DOHH2 (cell line): ENCODE measurements at regions not wholly inside any gene's neighbourhood (a gene's known extent, or its start where the extent isn't known, plus 50 kb on each side); places are given as distances from the start of the nearest gene placed in this dataset.

Source experiments
- H3F3A ChIP-seq: fragments of 200-600 bp; sonication (generic), shearing (Covaris generic); 2 replicates; pipeline ENCODE4 v1.6.0; 2016; ENCODE audit warnings: antibody characterized with exemption, mild to moderate bottlenecking; ENCODE audit not compliant: control insufficient read depth, insufficient read depth
- H3K27ac ChIP-seq: fragments of 200-600 bp; sonication (generic); 2 replicates; pipeline ENCODE4 v1.5.1; 2014; ENCODE audit warnings: low read depth, mild to moderate bottlenecking, low read length, moderate library complexity
- H3K27me3 ChIP-seq: fragments of 200-600 bp; sonication (generic); 2 replicates; pipeline ENCODE4 v1.6.1; 2014; ENCODE audit warnings: mild to moderate bottlenecking, low read length, mixed read lengths; ENCODE audit not compliant: control insufficient read depth
- H3K36me3 ChIP-seq: fragments of 200-600 bp; sonication (generic); 2 replicates; pipeline ENCODE4 v1.6.1; 2014; ENCODE audit warnings: mild to moderate bottlenecking, low read length, moderate library complexity, mixed read lengths; ENCODE audit not compliant: control insufficient read depth
- H3K4me1 ChIP-seq: fragments of 200-600 bp; sonication (generic); 2 replicates; pipeline ENCODE4 v1.6.1; 2014; ENCODE audit warnings: mild to moderate bottlenecking, low read length, mixed read lengths; ENCODE audit not compliant: control insufficient read depth
- H3K4me2 ChIP-seq: fragments of 200-600 bp; sonication (generic); 2 replicates; pipeline ENCODE4 v1.6.0; 2014; ENCODE audit warnings: mild to moderate bottlenecking, low read length, moderate library complexity
- H3K4me3 ChIP-seq: fragments of 200-600 bp; sonication (generic); 2 replicates; pipeline ENCODE4 v1.5.1; 2014; ENCODE audit warnings: mild to moderate bottlenecking, low read length, mixed read lengths
- H3K79me2 ChIP-seq: fragments of 200-600 bp; sonication (generic); 2 replicates; pipeline ENCODE4 v1.6.1; 2014; ENCODE audit warnings: mild to moderate bottlenecking, low read length, mixed read lengths; ENCODE audit not compliant: control insufficient read depth
- H3K9me2 ChIP-seq: fragments of 200-600 bp; sonication (generic); replicated peaks from 2 replicates; pipeline ENCODE4 v1.6.1; 2014; ENCODE audit warnings: mild to moderate bottlenecking, low read length, mixed read lengths; ENCODE audit not compliant: control insufficient read depth
- H3K9me3 ChIP-seq: fragments of 200-600 bp; sonication (generic); 2 replicates; pipeline ENCODE4 v1.6.1; 2014; ENCODE audit warnings: antibody characterized with exemption, low read length, mixed read lengths; ENCODE audit not compliant: control insufficient read depth, insufficient read depth
- H4K20me1 ChIP-seq: fragments of 200-600 bp; sonication (generic); 2 replicates; pipeline ENCODE4 v1.6.0; 2014; ENCODE audit warnings: low read depth, mild to moderate bottlenecking, antibody characterized with exemption, low read length, moderate library complexity; ENCODE audit not compliant: control insufficient read depth, insufficient read depth
- EZH2phosphoT487 ChIP-seq: fragments of 200-600 bp; sonication (generic); IDR thresholded peaks from 2 replicates; pipeline ENCODE4 v1.6.1; 2017; ENCODE audit warnings: borderline replicate concordance, mild to moderate bottlenecking, antibody characterized with exemption, low read length, moderate library complexity, mixed read lengths
- TF ChIP-seq, protein P1 (sequence below): fragments of 200-600 bp; sonication (generic); IDR thresholded peaks from one replicate; pipeline ENCODE4 v1.5.1; 2014; ENCODE audit warnings: antibody characterized with exemption, mild to moderate bottlenecking, low read depth, low read length; ENCODE audit not compliant: poor library complexity, severe bottlenecking

DNA sequence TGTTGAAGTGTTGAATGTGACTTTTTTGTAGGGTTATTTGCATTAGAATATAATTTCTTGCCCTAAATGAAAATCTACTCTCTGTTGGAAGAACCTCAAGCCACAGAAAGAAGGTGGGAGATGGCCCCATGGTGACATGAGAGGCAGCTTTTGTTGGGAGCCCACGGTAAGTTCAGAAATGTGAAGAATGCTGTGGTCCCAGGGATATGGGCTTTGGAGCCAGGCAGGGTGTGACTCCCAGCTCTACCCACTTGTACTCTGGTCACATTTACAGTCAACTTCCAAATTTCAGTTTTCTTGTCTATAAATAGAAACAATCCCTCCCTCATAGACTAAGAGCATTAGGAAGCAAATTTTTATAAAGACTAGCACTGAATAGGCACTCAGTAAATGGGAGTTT lies 177.8 kb downstream of the RAB28 start:
- Histone ChIP-seq H4K20me1 (no peaks in the 10 kb centered on the region), H3K4me1 (no peaks in the 10 kb centered on the region), H3K27ac (no peak overlapping the region), H3K36me3 (no peaks in the 10 kb centered on the region), H3F3A (no peaks in the 10 kb centered on the region), H3K27me3 (no peaks in the 10 kb centered on the region), H3K4me3 (no peak overlapping the region), H3K79me2 (no peaks in the 10 kb centered on the region), H3K4me2 (no peak overlapping the region), H3K9me3 (no peaks in the 10 kb centered on the region), H3K9me2 (no peaks in the 10 kb centered on the region)
- TF ChIP-seq EZH2phosphoT487, result no peak
- TF ChIP-seq, protein P1, sequence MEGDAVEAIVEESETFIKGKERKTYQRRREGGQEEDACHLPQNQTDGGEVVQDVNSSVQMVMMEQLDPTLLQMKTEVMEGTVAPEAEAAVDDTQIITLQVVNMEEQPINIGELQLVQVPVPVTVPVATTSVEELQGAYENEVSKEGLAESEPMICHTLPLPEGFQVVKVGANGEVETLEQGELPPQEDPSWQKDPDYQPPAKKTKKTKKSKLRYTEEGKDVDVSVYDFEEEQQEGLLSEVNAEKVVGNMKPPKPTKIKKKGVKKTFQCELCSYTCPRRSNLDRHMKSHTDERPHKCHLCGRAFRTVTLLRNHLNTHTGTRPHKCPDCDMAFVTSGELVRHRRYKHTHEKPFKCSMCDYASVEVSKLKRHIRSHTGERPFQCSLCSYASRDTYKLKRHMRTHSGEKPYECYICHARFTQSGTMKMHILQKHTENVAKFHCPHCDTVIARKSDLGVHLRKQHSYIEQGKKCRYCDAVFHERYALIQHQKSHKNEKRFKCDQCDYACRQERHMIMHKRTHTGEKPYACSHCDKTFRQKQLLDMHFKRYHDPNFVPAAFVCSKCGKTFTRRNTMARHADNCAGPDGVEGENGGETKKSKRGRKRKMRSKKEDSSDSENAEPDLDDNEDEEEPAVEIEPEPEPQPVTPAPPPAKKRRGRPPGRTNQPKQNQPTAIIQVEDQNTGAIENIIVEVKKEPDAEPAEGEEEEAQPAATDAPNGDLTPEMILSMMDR, result no peak

DNA sequence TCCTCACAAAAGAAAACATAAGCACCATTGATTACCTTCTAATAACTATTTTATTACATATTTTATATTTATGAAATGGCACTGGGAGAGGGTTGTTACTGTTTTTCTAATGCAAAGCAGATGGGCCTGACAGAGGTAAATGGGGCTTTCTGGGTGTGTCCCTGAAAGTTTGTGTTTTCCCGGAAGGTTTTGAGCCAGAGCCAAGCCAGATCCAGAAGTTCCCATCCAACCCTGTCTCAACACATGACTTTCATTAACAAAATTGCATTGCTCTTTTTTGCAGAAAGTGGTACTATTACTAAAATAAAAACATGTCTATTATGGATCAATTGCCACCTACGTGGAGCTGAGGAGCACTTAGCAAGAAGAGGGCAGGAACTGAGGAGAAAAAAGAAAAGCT lies 181.3 kb downstream of the RAB28 start:
- Histone ChIP-seq H4K20me1 (no peaks in the 10 kb centered on the region), H3K9me3 (no peaks in the 10 kb centered on the region), H3K9me2 (no peaks in the 10 kb centered on the region), H3K36me3 (no peaks in the 10 kb centered on the region), H3K27ac (no peak overlapping the region), H3F3A (no peaks in the 10 kb centered on the region), H3K4me1 (no peaks in the 10 kb centered on the region), H3K27me3 (no peaks in the 10 kb centered on the region), H3K4me3 (no peak overlapping the region), H3K79me2 (no peaks in the 10 kb centered on the region), H3K4me2 (no peak overlapping the region)
- no peak for TF ChIP-seq EZH2phosphoT487
- TF ChIP-seq, protein P1, result no peak

DNA sequence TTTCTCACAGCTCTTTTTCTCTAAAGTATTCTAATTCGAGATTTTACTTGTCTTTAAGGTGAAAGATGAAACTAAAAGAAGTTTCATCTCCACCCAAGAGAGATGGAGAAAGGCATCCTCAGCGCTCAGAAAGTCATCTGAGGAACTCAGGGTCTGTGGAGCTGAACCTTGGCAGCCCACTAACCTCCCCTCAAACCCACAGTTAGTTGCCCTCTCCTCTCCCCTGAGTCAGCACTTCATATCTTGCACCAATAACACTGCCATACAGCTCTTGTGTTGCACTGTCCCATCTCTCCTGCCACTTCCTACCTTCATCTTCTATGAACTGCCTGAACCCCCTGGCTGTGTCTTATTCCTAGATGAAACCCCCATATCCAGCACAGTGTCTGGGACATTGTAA lies 184.8 kb downstream of the RAB28 start:
- Histone ChIP-seq H4K20me1 (no peaks in the 10 kb centered on the region), H3K27me3 (no peaks in the 10 kb centered on the region), H3K9me3 (no peaks in the 10 kb centered on the region), H3K27ac (no peak overlapping the region), H3K4me1 (no peaks in the 10 kb centered on the region), H3K4me3 (no peak overlapping the region), H3K36me3 (no peaks in the 10 kb centered on the region), H3K9me2 (no peaks in the 10 kb centered on the region), H3F3A (no peaks in the 10 kb centered on the region), H3K79me2 (no peaks in the 10 kb centered on the region), H3K4me2 (no peak overlapping the region)
- no peak for TF ChIP-seq EZH2phosphoT487
- TF ChIP-seq, protein P1, result no peak

DNA sequence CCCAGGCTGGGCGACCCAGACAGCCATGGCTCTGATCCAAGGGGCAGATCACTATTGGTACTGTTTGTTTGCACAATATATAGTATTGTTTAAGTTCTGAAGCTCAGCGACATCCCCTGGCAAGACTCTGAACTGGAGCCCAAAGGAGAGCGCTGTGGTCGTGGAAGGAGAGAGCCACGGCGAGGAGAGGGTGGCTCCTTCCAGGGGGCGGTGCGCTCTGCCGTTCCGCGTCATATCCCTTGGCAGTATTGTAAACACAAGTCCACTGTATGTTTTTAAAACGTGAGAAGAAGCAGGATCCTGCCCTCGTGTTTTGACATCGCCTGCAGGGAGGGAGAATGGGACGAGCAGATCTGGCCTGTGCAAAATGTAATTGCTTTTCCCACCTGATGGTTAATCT lies 185.5 kb downstream of the RAB28 start:
- Histone ChIP-seq H3F3A (no peaks in the 10 kb centered on the region), H4K20me1 (no peaks in the 10 kb centered on the region), H3K4me1 (no peaks in the 10 kb centered on the region), H3K27me3 (no peaks in the 10 kb centered on the region), H3K79me2 (no peaks in the 10 kb centered on the region), H3K36me3 (no peaks in the 10 kb centered on the region), H3K4me3 (no peak overlapping the region), H3K9me2 (no peaks in the 10 kb centered on the region), H3K9me3 (no peaks in the 10 kb centered on the region), H3K27ac (no peak overlapping the region), H3K4me2 (no peak overlapping the region)
- TF ChIP-seq, protein P1, result no peak
- TF ChIP-seq EZH2phosphoT487, result no peak
